H1 (cell line): ENCODE measurements at regions not wholly inside any gene's neighbourhood (a gene's known extent, or its start where the extent isn't known, plus 50 kb on each side); places are given as distances from the start of the nearest gene placed in this dataset.

Experiments
- CTCF ChIA-PET: fragments of 300-600 bp; sonication (Branson Sonifier 250); formaldehyde crosslinking; loops from one replicate; lab custom pipeline; 2021; ENCODE audit not compliant: partially characterized antibody; lab: Charles Lee
- POLR2A ChIA-PET: fragments of 300-600 bp; sonication (Branson Sonifier 250); formaldehyde crosslinking; loops from one replicate; lab custom pipeline; 2021; ENCODE audit warnings: inconsistent platforms; ENCODE audit not compliant: partially characterized antibody; lab: Charles Lee
- DNase-seq, 2 experiments: peaks; one replicate each; pipeline versions ENCODE4 v3.0.0 to v3.0.0-alpha.2; 2010 to 2022; ENCODE audit warnings: low spot score in 2 of 2, low read depth in 1 of 2, mixed read lengths in 1 of 2
- FAIRE-seq: peaks from 2 replicates; lab custom pipeline; 2011; peaks lifted over from hg19 to GRCh38; lab: Jason Lieb, UNC
- H2AFZ ChIP-seq: 2 replicates; pipeline ENCODE4 v1.8.1; 2012; ENCODE audit warnings: low read length, inconsistent platforms
- H2AK5ac ChIP-seq: 2 replicates; pipeline ENCODE4 v1.6.1; 2013; ENCODE audit warnings: low read depth, low read length
- H2BK120ac ChIP-seq: replicated peaks from 2 replicates; pipeline ENCODE3; 2013; ENCODE audit warnings: low read depth, low read length, inconsistent platforms
- H2BK12ac ChIP-seq: 2 replicates; pipeline ENCODE4 v1.6.1; 2013; ENCODE audit warnings: low read depth, low read length
- H2BK15ac ChIP-seq: 2 replicates; pipeline ENCODE4 v1.6.1; 2013; ENCODE audit warnings: low read length
- H2BK20ac ChIP-seq: 2 replicates; pipeline ENCODE4 v1.6.1; 2013; ENCODE audit warnings: low read length
- H2BK5ac ChIP-seq: 2 replicates; pipeline ENCODE4 v1.6.1; 2013; ENCODE audit warnings: low read depth, low read length
- H3K14ac ChIP-seq: 2 replicates; pipeline ENCODE4 v1.6.1; 2013; ENCODE audit warnings: inconsistent platforms; ENCODE audit not compliant: insufficient read length
- H3K18ac ChIP-seq: 2 replicates; pipeline ENCODE4 v1.6.1; 2013; ENCODE audit warnings: low read length; ENCODE audit errors: extremely low read depth
- H3K23ac ChIP-seq: 2 replicates; pipeline ENCODE4 v1.6.1; 2013; ENCODE audit warnings: inconsistent platforms; ENCODE audit not compliant: insufficient read length
- H3K23me2 ChIP-seq: 2 replicates; pipeline ENCODE4 v1.6.1; 2013; ENCODE audit warnings: low read depth, low read length
- H3K27ac ChIP-seq: 2 replicates; pipeline ENCODE4 v1.6.1; 2011; ENCODE audit warnings: low read depth, low read length, inconsistent platforms
- H3K27me3 ChIP-seq, 4 experiments: replicated peaks in 1 of 4; 1 replicate in 1 of 4; 2 replicates in 3 of 4; pipeline versions ENCODE4 v1.6.1 to v1.8.1; 2011 to 2013; ENCODE audit warnings: low read length in 3 of 4, mild to moderate bottlenecking in 3 of 4, inconsistent platforms in 2 of 4, mixed read lengths in 2 of 4, moderate library complexity in 1 of 4; ENCODE audit not compliant: control insufficient read depth in 3 of 4, insufficient read depth in 3 of 4; ENCODE audit errors: extremely low read depth in 1 of 4
- H3K36me3 ChIP-seq, 4 experiments: 2 replicates each; pipeline versions ENCODE4 v1.6.1 to v1.8.1; 2011 to 2013; ENCODE audit warnings: mild to moderate bottlenecking in 4 of 4, low read length in 3 of 4, moderate library complexity in 2 of 4, control low read depth in 1 of 4, inconsistent platforms in 1 of 4; ENCODE audit not compliant: insufficient read depth in 4 of 4, control insufficient read depth in 2 of 4
- H3K4ac ChIP-seq: replicated peaks from 2 replicates; pipeline ENCODE3; 2013; ENCODE audit warnings: low read length, low read depth, mixed read lengths, inconsistent platforms; ENCODE audit not compliant: insufficient read length
- H3K4me1 ChIP-seq, 4 experiments: replicated peaks in 1 of 4; 1 replicate in 1 of 4; 2 replicates in 3 of 4; pipeline versions ENCODE4 v1.6.1 to v1.8.1; 2011 to 2013; ENCODE audit warnings: low read length in 3 of 4, inconsistent platforms in 2 of 4, mixed read lengths in 1 of 4; ENCODE audit not compliant: insufficient read depth in 4 of 4, control insufficient read depth in 3 of 4
- H3K4me2 ChIP-seq, 2 experiments: 2 replicates each; pipeline versions ENCODE4 v1.6.1 to v1.8.1; 2011 to 2013; ENCODE audit warnings: low read depth in 2 of 2, low read length in 2 of 2, control low read depth in 1 of 2, inconsistent platforms in 1 of 2, mild to moderate bottlenecking in 1 of 2; ENCODE audit not compliant: insufficient read depth in 1 of 2
- H3K4me3 ChIP-seq, 4 experiments: fragments of 200-600, 300-600 bp in 1 of 4; sonication (generic), shearing (Covaris generic), sonication (Bioruptor Twin) in 1 of 4; 2 replicates each; pipeline versions ENCODE4 v1.5.1 to v1.8.1; 2011 to 2016; ENCODE audit warnings: low read length in 4 of 4, low read depth in 3 of 4, control low read depth in 2 of 4, inconsistent platforms in 2 of 4, mild to moderate bottlenecking in 2 of 4, mixed read lengths in 1 of 4, moderate library complexity in 1 of 4; ENCODE audit not compliant: insufficient read depth in 2 of 4; ENCODE audit errors: extremely low read depth in 1 of 4
- H3K56ac ChIP-seq: replicated peaks from 2 replicates; pipeline ENCODE3; 2013; ENCODE audit warnings: low read depth, mild to moderate bottlenecking, mixed read lengths, low read length, inconsistent platforms; ENCODE audit not compliant: insufficient read length
- H3K79me1 ChIP-seq: 2 replicates; pipeline ENCODE4 v1.6.1; 2013; ENCODE audit warnings: low read depth, low read length, control low read depth
- H3K79me2 ChIP-seq, 2 experiments: 2 replicates each; pipeline versions ENCODE4 v1.6.1 to v1.8.1; 2012 to 2013; ENCODE audit warnings: low read length in 2 of 2, mild to moderate bottlenecking in 2 of 2, inconsistent platforms in 1 of 2; ENCODE audit not compliant: insufficient read depth in 2 of 2, control insufficient read depth in 1 of 2
- H3K9ac ChIP-seq, 4 experiments: replicated peaks in 1 of 4; 1 replicate in 1 of 4; 2 replicates in 3 of 4; pipeline versions ENCODE4 v1.6.1 to v1.8.1; 2011 to 2013; ENCODE audit warnings: low read depth in 3 of 4, low read length in 3 of 4, control low read depth in 2 of 4, mild to moderate bottlenecking in 2 of 4, moderate library complexity in 2 of 4, inconsistent platforms in 1 of 4; ENCODE audit errors: extremely low read depth in 1 of 4
- H3K9me3 ChIP-seq, 2 experiments: 2 replicates each; pipeline versions ENCODE4 v1.6.1 to v1.8.1; 2012 to 2013; ENCODE audit warnings: mild to moderate bottlenecking in 2 of 2, moderate library complexity in 2 of 2, control low read depth in 1 of 2, inconsistent platforms in 1 of 2, low read depth in 1 of 2, low read length in 1 of 2, mixed read lengths in 1 of 2; ENCODE audit not compliant: insufficient read depth in 2 of 2
- H4K20me1 ChIP-seq, 2 experiments: replicated peaks in 1 of 2; 2 replicates each; pipeline versions ENCODE3 to v1.8.1; 2011 to 2013; ENCODE audit warnings: inconsistent platforms in 2 of 2, low read length in 2 of 2, mild to moderate bottlenecking in 1 of 2; ENCODE audit not compliant: insufficient read depth in 2 of 2, control insufficient read depth in 1 of 2
- H4K5ac ChIP-seq: 2 replicates; pipeline ENCODE4 v1.6.1; 2013; ENCODE audit warnings: low read length, low read depth, mixed read lengths, inconsistent platforms; ENCODE audit not compliant: insufficient read length
- H4K8ac ChIP-seq: 2 replicates; pipeline ENCODE4 v1.8.0; 2013; ENCODE audit warnings: mild to moderate bottlenecking, moderate library complexity, low read length, inconsistent platforms; ENCODE audit not compliant: insufficient read depth; ENCODE audit errors: extremely low read depth
- H4K91ac ChIP-seq: replicated peaks from 2 replicates; pipeline ENCODE3; 2013; ENCODE audit warnings: low read length, mixed read lengths, inconsistent platforms; ENCODE audit not compliant: insufficient read length
- BACH1 ChIP-seq: IDR thresholded peaks from 2 replicates; pipeline ENCODE4 v1.6.1; 2012; ENCODE audit warnings: low read length, improper control_type of control experiment
- BCL11A ChIP-seq, 2 experiments: IDR thresholded peaks; one replicate each; pipeline ENCODE4 v1.6.1; 2011; ENCODE audit warnings: low read depth in 2 of 2, low read length in 2 of 2, mild to moderate bottlenecking in 2 of 2
- NANOG ChIP-seq: IDR thresholded peaks from 2 replicates; pipeline ENCODE4 v1.6.1; 2011; ENCODE audit warnings: low read length, low read depth, mild to moderate bottlenecking, inconsistent platforms; ENCODE audit not compliant: insufficient read depth, poor library complexity, severe bottlenecking
- RFX5 ChIP-seq: IDR thresholded peaks from 2 replicates; pipeline ENCODE4 v1.6.1; 2011; ENCODE audit warnings: low read depth, low read length, improper control_type of control experiment, borderline replicate concordance
- SUZ12 ChIP-seq: fragments of 200-600 bp; sonication (generic); IDR thresholded peaks from 2 replicates; pipeline ENCODE4 v1.6.1; 2012; ENCODE audit warnings: mild to moderate bottlenecking, inconsistent platforms, low read length, moderate library complexity, mixed read lengths

DNA sequence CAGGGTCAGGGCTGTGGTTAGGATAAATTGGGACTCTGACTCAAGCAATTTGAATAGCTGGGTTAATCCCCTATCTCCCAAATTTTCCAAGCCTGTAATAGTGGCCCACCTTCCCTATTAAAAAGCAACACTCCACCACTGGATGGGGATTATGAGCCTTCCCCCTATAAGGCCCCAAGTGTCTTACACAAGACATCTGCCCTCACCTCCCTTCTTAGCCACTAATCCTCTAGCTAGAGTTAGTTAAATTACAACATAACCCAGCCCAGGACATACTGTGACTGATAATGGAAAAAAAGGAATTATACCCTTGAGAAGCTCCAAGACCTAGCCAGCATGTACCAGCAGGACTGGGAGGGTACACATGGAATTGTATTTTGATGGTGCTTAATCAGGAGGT is 190.4 kb downstream of the NRP2 start:
- no peak for TF ChIP-seq SUZ12
- no peak for TF ChIP-seq RFX5
- no peak for TF ChIP-seq BCL11A (IDR thresholded peaks at IDR 0.05; ENCODE audit: low read depth in 2 of 2, low read length in 2 of 2)
- no peak for TF ChIP-seq NANOG
- TF ChIP-seq BACH1: no peak
- TF ChIP-seq, all 59 proteins: peak for 0
- POLR2A ChIA-PET: no interaction called here
- Histone ChIP-seq H3K23me2 (no peaks in the 10 kb centered on the region; the same call in 1 of the 2 replicates), H2AFZ (no peak overlapping the region), H2BK120ac (no peak overlapping the region), H3K4me3 (no peak overlapping the region), H3K56ac (no peak overlapping the region), H3K23ac (no peak overlapping the region), H3K79me2 (no peaks in the 10 kb centered on the region), H2BK12ac (no peak overlapping the region), H3K4ac (no peak overlapping the region), H4K20me1 (no peaks in the 10 kb centered on the region), H2BK20ac (no peak overlapping the region), H4K91ac (no peak overlapping the region), H3K9ac (no peak overlapping the region), H4K8ac (no peak overlapping the region), H3K27me3 (no peaks in the 10 kb centered on the region), H3K27ac (no peak overlapping the region), H3K18ac (no peak overlapping the region), H3K36me3 (no peaks in the 10 kb centered on the region), H2BK5ac (no peak overlapping the region), H3K14ac (no peak overlapping the region), H2AK5ac (no peak overlapping the region), H3K4me2 (no peak overlapping the region), H2BK15ac (no peak overlapping the region), H3K4me1 (no peaks in the 10 kb centered on the region), H4K5ac (no peak overlapping the region), H3K9me3 (no peaks in the 10 kb centered on the region), H3K79me1 (no peaks in the 10 kb centered on the region)
- CTCF ChIA-PET: interaction anchor here (1.3 to 5.4 kb wide), 3 partner anchors 12 to 97 kb away, joined by 4 to 32 read pairs (median 12); no protein-coding TSS in a partner anchor
- no peak for FAIRE-seq
- no peak for DNase-seq
